Neural crest cell (in vitro differentiated cells): ENCODE measurements at regions not wholly inside any gene's neighbourhood (a gene's known extent, or its start where the extent isn't known, plus 50 kb on each side); places are given as distances from the start of the nearest gene placed in this dataset.

Experiments used
- DNase-seq: peaks from one replicate; pipeline ENCODE4 v3.0.0; 2021; ENCODE audit warnings: low read depth, mixed read lengths, low spot score
- H3K27ac Mint-ChIP-seq: one replicate; pipeline ENCODE4 v1.8.0; 2021; ENCODE audit warnings: mild to moderate bottlenecking, mixed read lengths; ENCODE audit not compliant: unreplicated experiment
- H3K27me3 Mint-ChIP-seq: 2 replicates; pipeline ENCODE4 v1.8.0; 2021; ENCODE audit warnings: low read depth, mild to moderate bottlenecking, mixed read lengths
- H3K36me3 Mint-ChIP-seq: 2 replicates; pipeline ENCODE4 v1.8.0; 2021; ENCODE audit warnings: low read depth, mild to moderate bottlenecking, mixed read lengths
- H3K4me1 Mint-ChIP-seq: 2 replicates; pipeline ENCODE4 v1.8.0; 2021; ENCODE audit warnings: mixed read lengths
- H3K4me3 Mint-ChIP-seq: one replicate; pipeline ENCODE4 v1.8.0; 2021; ENCODE audit warnings: mild to moderate bottlenecking, mixed read lengths
- H3K9me3 Mint-ChIP-seq: 2 replicates; pipeline ENCODE4 v1.8.0; 2021; ENCODE audit warnings: mixed read lengths
- TF ChIP-seq, protein P1 (sequence below): fragments of 200-600 bp; sonication (generic); conservative IDR thresholded peaks from 2 replicates; pipeline ENCODE4 v1.5.0; 2021; ENCODE audit warnings: antibody characterized with exemption, mild to moderate bottlenecking

DNA sequence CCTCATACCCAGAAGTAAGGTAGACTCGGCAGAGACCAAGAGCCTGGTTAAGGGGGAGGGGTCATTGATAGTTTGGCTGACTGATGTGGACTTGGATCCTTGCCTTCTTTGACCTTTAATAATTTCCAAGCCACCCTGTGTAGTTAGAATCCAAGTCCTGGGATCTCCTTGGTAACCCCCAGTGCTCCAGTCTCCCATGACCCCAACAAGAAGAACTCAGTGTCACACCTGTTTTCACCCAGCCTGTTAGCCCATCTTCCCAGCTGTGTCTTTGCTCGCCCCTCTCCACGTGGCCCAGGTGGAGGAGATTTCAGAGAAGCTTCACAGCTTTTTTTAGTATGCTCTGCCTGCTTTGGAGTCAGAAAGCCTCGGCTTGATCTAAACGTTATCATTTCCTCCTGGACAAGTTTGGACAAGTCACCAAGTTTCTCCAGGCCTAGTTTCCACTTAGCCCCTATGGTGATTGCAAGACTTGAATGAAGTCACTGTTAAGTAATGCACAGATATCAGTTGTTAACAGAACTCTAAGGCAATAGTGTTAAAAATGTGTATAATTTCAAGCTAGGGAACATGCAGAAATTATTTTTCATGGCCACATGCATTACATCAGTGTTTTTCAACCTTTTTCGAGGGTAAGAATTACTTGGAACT, 170.0 kb downstream of the TMEM38B start:
- Mint-ChIP-seq H3K27ac (no peak overlapping the region), H3K36me3 (peaks cover 3% of the 10 kb centered on the region), H3K9me3 (peaks cover 13% of the 10 kb centered on the region), H3K27me3 (no peaks in the 10 kb centered on the region), H3K4me3 (no peak overlapping the region), H3K4me1 (no peaks in the 10 kb centered on the region)
- no peak for DNase-seq
- TF ChIP-seq, protein P1, sequence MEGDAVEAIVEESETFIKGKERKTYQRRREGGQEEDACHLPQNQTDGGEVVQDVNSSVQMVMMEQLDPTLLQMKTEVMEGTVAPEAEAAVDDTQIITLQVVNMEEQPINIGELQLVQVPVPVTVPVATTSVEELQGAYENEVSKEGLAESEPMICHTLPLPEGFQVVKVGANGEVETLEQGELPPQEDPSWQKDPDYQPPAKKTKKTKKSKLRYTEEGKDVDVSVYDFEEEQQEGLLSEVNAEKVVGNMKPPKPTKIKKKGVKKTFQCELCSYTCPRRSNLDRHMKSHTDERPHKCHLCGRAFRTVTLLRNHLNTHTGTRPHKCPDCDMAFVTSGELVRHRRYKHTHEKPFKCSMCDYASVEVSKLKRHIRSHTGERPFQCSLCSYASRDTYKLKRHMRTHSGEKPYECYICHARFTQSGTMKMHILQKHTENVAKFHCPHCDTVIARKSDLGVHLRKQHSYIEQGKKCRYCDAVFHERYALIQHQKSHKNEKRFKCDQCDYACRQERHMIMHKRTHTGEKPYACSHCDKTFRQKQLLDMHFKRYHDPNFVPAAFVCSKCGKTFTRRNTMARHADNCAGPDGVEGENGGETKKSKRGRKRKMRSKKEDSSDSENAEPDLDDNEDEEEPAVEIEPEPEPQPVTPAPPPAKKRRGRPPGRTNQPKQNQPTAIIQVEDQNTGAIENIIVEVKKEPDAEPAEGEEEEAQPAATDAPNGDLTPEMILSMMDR, result no peak

DNA sequence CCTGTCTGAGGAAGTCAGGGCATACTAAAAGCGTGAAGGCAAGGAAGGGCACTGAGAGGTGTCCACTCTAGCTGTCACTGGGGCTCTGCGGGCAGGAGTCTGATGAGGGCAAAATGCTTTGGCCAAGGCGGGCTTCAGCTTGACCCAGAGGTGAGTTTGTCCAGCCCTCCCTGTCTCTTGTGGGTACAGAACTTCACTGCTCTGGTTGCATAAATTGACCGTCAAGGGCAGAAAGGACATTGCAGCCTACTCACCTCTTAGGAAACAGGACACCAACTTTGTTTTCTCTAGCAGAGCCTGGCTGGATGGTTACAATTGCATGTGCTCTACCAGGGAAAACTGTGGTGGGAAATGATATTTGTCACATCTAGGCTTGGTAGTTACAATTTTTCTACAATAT, 170.9 kb downstream of the TMEM38B start:
- no peak for DNase-seq
- no peak overlapping the region for H3K27ac Mint-ChIP-seq
- H3K9me3 Mint-ChIP-seq, result peaks cover 13% of the 10 kb centered on the region
- H3K27me3 Mint-ChIP-seq, result no peaks in the 10 kb centered on the region
- peaks cover 3% of the 10 kb centered on the region for H3K36me3 Mint-ChIP-seq
- TF ChIP-seq, protein P1, result no peak
- no peaks in the 10 kb centered on the region for H3K4me1 Mint-ChIP-seq
- H3K4me3 Mint-ChIP-seq, result no peak overlapping the region

DNA sequence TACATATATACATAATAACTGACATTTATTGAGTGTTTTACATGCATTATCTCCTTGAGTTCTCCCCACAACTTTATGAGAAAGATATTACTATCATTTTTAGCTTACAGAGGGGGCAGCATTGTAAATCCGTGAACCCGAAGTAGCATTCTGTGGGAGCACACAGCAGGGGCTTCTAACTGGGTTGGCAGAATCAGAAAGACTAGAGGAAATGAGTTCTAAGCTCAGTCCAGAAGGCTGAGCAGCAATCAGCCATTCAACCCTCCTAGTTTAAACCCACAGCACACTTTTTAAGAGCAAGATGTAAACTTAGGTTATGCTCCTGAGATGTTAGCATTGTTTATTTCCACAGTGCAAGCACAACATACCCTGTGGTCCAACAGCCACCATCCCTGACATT, 177.2 kb downstream of the TMEM38B start:
- TF ChIP-seq, protein P1, result no peak
- Mint-ChIP-seq H3K27ac (no peak overlapping the region), H3K9me3 (peaks cover 4% of the 10 kb centered on the region), H3K4me1 (no peaks in the 10 kb centered on the region), H3K36me3 (no peaks in the 10 kb centered on the region), H3K4me3 (no peak overlapping the region), H3K27me3 (no peaks in the 10 kb centered on the region)
- DNase-seq, result no peak

DNA sequence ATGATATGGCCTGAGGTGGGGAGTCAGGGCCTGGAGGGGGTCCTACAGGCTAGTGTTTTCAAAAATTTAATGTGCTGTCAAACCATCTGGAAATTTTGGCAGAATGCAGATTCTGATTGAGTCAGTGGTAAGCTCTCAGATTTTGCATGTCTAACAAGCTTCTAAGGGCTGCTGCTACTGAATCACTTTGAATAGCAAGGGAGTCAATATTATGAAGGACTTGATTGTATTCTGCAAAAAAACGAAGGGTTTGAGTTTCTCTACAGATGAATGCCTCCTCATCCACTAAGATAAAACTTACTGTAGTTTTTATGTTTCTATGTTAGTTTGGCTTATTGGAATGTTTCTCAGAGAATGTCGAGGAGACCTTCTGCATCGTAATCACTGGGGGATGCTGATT, 179.5 kb downstream of the TMEM38B start:
- H3K9me3 Mint-ChIP-seq, result no peaks in the 10 kb centered on the region
- no peaks in the 10 kb centered on the region for H3K4me1 Mint-ChIP-seq
- no peaks in the 10 kb centered on the region for H3K27me3 Mint-ChIP-seq
- H3K36me3 Mint-ChIP-seq, result no peaks in the 10 kb centered on the region
- H3K4me3 Mint-ChIP-seq, result no peak overlapping the region
- no peak for DNase-seq
- no peak overlapping the region for H3K27ac Mint-ChIP-seq
- TF ChIP-seq, protein P1, result no peak

DNA sequence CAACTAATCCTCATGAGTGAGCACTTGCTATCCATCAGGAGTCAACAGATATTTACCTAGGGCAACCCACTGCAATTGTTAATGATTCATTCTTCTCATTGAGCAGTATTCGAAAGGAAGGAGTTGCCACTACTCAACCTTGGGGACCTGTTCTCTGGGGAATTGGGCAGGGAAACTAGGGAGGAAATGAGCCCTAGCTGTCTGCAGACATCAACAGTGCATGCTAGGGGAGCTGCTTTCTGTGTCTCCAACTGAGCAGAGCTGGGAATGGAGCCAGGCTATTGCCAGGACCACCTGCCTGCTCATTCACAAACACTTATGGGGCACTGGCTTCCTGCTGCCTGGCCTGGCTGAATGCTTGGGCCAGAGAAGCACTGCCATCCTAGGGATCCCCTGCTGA, 183.4 kb downstream of the TMEM38B start:
- no peak overlapping the region for H3K4me3 Mint-ChIP-seq
- peaks cover 7% of the 10 kb centered on the region for H3K4me1 Mint-ChIP-seq
- DNase-seq, result no peak
- H3K36me3 Mint-ChIP-seq, result no peaks in the 10 kb centered on the region
- TF ChIP-seq, protein P1, result no peak
- H3K27ac Mint-ChIP-seq, result no peak overlapping the region
- peaks cover 4% of the 10 kb centered on the region for H3K9me3 Mint-ChIP-seq
- H3K27me3 Mint-ChIP-seq, result no peaks in the 10 kb centered on the region
